Right lobe of liver (tissue), 4 donors: ENCODE measurements at regions not wholly inside any gene's neighbourhood (a gene's known extent, or its start where the extent isn't known, plus 50 kb on each side); places are given as distances from the start of the nearest gene placed in this dataset.

Experiments used
- CTCF ChIP-seq, 4 donors: fragments of 200-600 bp in 3 of 4; fragments of 450-650 bp in 1 of 4; IDR thresholded peaks; one replicate each; pipeline versions ENCODE4 v1.5.1 to v1.8.0; 2016 to 2022; ENCODE audit warnings: antibody characterized with exemption in 4 of 4, mild to moderate bottlenecking in 2 of 4
- POLR2A ChIP-seq: fragments of 450-650 bp; IDR thresholded peaks from one replicate; pipeline ENCODE4 v1.6.1; 2017; ENCODE audit warnings: antibody characterized with exemption, mild to moderate bottlenecking
- donor health status: DM: no; HTN: no; CAD: no.
- donor health status: DM: no; HTN: no; CAD: no.
- donor health status: DM: no; HTN: yes; CAD: no.

GRCh38 chr4:19736968-19737756, 514.5 kb upstream of the SLIT2 start:
- TF ChIP-seq CTCF (IDR thresholded peaks at IDR 0.05) (no peak), POLR2A (no peak)
